NB4 (cell line): ENCODE measurements at regions not wholly inside any gene's neighbourhood (a gene's known extent, or its start where the extent isn't known, plus 50 kb on each side); places are given as distances from the start of the nearest gene placed in this dataset.

Experiments
- POLR2A ChIP-seq: IDR thresholded peaks from 2 replicates; pipeline ENCODE4 v1.6.1; 2011; ENCODE audit warnings: mild to moderate bottlenecking; ENCODE audit not compliant: insufficient read length; ENCODE audit errors: extremely low read depth
- TF ChIP-seq, protein P1 (sequence below): IDR thresholded peaks from one replicate; pipeline ENCODE4 v1.5.1; 2012; ENCODE audit warnings: low read depth, low read length

DNA sequence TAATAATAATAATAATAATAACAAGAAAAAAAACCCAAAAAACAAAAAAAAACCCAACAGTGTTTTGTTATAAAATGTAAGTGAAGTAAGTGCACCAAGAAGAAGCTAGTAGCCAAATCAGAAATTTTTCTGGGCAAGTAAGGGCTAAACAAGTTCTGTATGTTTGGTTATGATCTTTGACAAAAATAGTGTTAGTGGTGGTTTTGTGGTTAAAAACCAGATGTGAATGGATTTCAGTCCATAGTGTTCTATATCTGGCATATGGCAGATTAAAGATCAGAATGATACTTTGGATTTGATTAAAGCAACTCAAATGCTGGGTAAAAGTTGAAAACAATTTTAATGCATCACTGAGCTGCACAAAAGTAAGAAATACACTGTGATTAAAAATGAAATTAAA is 116.5 kb upstream of the NDST4 start:
- no peak for TF ChIP-seq POLR2A
- TF ChIP-seq, protein P1, sequence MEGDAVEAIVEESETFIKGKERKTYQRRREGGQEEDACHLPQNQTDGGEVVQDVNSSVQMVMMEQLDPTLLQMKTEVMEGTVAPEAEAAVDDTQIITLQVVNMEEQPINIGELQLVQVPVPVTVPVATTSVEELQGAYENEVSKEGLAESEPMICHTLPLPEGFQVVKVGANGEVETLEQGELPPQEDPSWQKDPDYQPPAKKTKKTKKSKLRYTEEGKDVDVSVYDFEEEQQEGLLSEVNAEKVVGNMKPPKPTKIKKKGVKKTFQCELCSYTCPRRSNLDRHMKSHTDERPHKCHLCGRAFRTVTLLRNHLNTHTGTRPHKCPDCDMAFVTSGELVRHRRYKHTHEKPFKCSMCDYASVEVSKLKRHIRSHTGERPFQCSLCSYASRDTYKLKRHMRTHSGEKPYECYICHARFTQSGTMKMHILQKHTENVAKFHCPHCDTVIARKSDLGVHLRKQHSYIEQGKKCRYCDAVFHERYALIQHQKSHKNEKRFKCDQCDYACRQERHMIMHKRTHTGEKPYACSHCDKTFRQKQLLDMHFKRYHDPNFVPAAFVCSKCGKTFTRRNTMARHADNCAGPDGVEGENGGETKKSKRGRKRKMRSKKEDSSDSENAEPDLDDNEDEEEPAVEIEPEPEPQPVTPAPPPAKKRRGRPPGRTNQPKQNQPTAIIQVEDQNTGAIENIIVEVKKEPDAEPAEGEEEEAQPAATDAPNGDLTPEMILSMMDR, result no peak
